ENCODE measurements at regions not wholly inside any gene's neighbourhood (a gene's known extent, or its start where the extent isn't known, plus 50 kb on each side); places are given as distances from the start of the nearest gene placed in this dataset.

DNA sequence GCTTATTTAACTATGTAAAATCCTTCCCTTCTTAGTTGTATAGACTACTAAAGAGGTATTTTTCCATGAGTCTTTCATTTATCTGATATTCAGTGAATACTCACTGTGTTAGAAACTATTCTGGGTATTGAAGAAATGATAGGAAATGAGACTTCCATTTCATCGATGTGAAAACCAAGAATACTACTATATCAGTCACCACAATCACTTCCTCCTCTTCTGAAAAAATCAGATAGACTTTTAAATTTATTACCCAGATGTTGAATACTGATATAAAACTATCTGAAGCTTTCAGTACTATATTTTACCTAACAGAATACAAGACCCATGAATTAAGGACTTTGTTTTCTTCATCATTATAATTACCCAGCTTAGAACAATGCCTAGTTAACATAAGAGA is 1801.1 kb upstream of the CELF4 start:
- Histone ChIP-seq H3K23me2 (ENCODE audit: low read depth, low read length) (no peaks in the 10 kb centered on the region), H4K5ac (ENCODE audit: insufficient read length, low read depth, low read length) (no peak overlapping the region), H2BK12ac (ENCODE audit: low read depth, low read length) (no peak overlapping the region), H3K9me3 (ENCODE audit: insufficient read depth in 2 of 2, low read depth in 1 of 2, low read length in 1 of 2) (no peaks in the 10 kb centered on the region), H3K4ac (replicated peaks; ENCODE audit: insufficient read length, low read depth, low read length) (no peak overlapping the region), H2BK5ac (ENCODE audit: low read depth, low read length) (no peak overlapping the region), H4K91ac (replicated peaks; ENCODE audit: insufficient read length, low read length) (no peak overlapping the region), H3K4me3 (ENCODE audit: extremely low read depth in 1 of 4, insufficient read depth in 2 of 4, low read depth in 3 of 4, low read length in 4 of 4) (no peak overlapping the region), H2BK20ac (ENCODE audit: low read length) (no peak overlapping the region), H3K36me3 (ENCODE audit: control insufficient read depth in 2 of 4, insufficient read depth in 4 of 4, low read length in 3 of 4) (no peaks in the 10 kb centered on the region), H4K8ac (ENCODE audit: extremely low read depth, insufficient read depth, low read length) (no peak overlapping the region), H2AK5ac (ENCODE audit: low read depth, low read length) (no peak overlapping the region), H3K4me1 (replicated peaks in 1 of 4; ENCODE audit: control insufficient read depth in 3 of 4, insufficient read depth in 4 of 4, low read length in 3 of 4) (no peaks in the 10 kb centered on the region), H2BK120ac (replicated peaks; ENCODE audit: low read depth, low read length) (no peak overlapping the region), H2AFZ (ENCODE audit: low read length) (no peak overlapping the region), H3K79me1 (ENCODE audit: low read depth, low read length) (no peaks in the 10 kb centered on the region), H3K79me2 (ENCODE audit: control insufficient read depth in 1 of 2, insufficient read depth in 2 of 2, low read length in 2 of 2) (no peaks in the 10 kb centered on the region), H3K14ac (ENCODE audit: insufficient read length) (no peak overlapping the region), H3K4me2 (ENCODE audit: insufficient read depth in 1 of 2, low read depth in 2 of 2, low read length in 2 of 2) (no peak overlapping the region), H3K9ac (replicated peaks in 1 of 4; ENCODE audit: extremely low read depth in 1 of 4, low read depth in 3 of 4, low read length in 3 of 4) (no peak overlapping the region), H3K27ac (ENCODE audit: low read depth, low read length) (no peak overlapping the region), H3K27me3 (replicated peaks in 1 of 4; ENCODE audit: control insufficient read depth in 3 of 4, extremely low read depth in 1 of 4, insufficient read depth in 3 of 4, low read length in 3 of 4) (no peaks in the 10 kb centered on the region), H4K20me1 (replicated peaks in 1 of 2; ENCODE audit: control insufficient read depth in 1 of 2, insufficient read depth in 2 of 2, low read length in 2 of 2) (no peaks in the 10 kb centered on the region), H2BK15ac (ENCODE audit: low read length) (no peak overlapping the region), H3K56ac (replicated peaks; ENCODE audit: insufficient read length, low read depth, low read length) (no peak overlapping the region), H3K18ac (ENCODE audit: extremely low read depth, low read length) (no peak overlapping the region), H3K23ac (ENCODE audit: insufficient read length) (no peak overlapping the region)
- DNase-seq (ENCODE audit: low read depth in 1 of 2, low spot score in 2 of 2) (no peak), FAIRE-seq (no peak)
- WGBS, 2 experiments (ENCODE audit: extremely low coverage in 1 of 2, insufficient coverage in 1 of 2, insufficient read length in 1 of 2, insufficient replicate concordance in 2 of 2, low coverage in 1 of 2, low lambda C conversion rate in 2 of 2, missing lambda C conversion rate in 1 of 2), result 100% methylated on average over 1 of the region's 1 CpG; no CpG with 5 or more reads in 1 of the 2 experiments
- no peak for TF ChIP-seq TAF7 (optimal IDR thresholded peaks at IDR 0.05; ENCODE audit: borderline replicate concordance, low read depth, low read length)
- POLR2A ChIA-PET (ENCODE audit: partially characterized antibody), result no interaction called here
- CTCF ChIA-PET (ENCODE audit: partially characterized antibody), result no interaction called here

All from H1 (cell line).